ENCODE measurements at regions not wholly inside any gene's neighbourhood (a gene's known extent, or its start where the extent isn't known, plus 50 kb on each side); places are given as distances from the start of the nearest gene placed in this dataset.

GRCh38 chr9:36764364-36765076, 191.8 kb downstream of the MELK start:
- no peak for DNase-seq

GRCh38 chr9:36765077-36765390, 192.3 kb downstream of the MELK start:
- DNase-seq = peak in 1 of 2 experiments; percentile 14

GRCh38 chr9:36765468-36766341, 193.0 kb downstream of the MELK start:
- DNase-seq = peak; percentile 95 to 98

GRCh38 chr9:36768677-36769076, 196.0 kb downstream of the MELK start:
- no peak for DNase-seq

- DNase-seq = no peak
Observed at GRCh38 chr9:36770025-36770424, 197.3 kb downstream of the MELK start.

GRCh38 chr9:36772449-36773403, 200.0 kb downstream of the MELK start:
- no peak for DNase-seq

GRCh38 chr9:36778682-36779081, 206.0 kb downstream of the MELK start:
- no peak for DNase-seq

- DNase-seq = no peak
Observed at GRCh38 chr9:36779582-36779981, 206.9 kb downstream of the MELK start.

GRCh38 chr9:36780186-36780585, 207.5 kb downstream of the MELK start:
- DNase-seq = no peak

GRCh38 chr9:36781533-36781932, 208.8 kb downstream of the MELK start:
- DNase-seq = no peak

Measured in NCI-H446 (cell line).